A549 (cell line): ENCODE measurements at regions not wholly inside any gene's neighbourhood (a gene's known extent, or its start where the extent isn't known, plus 50 kb on each side); places are given as distances from the start of the nearest gene placed in this dataset.
"Not testable (repeated sequence)": the region's sequence is repeated elsewhere in the genome, so short reads cannot be mapped to it uniquely, and the experiment has no call there.

Source experiments
- EP300 ChIP-seq, 2 experiments: fragments of >200 bp; sonication (Bioruptor Twin); formaldehyde crosslinking; IDR thresholded peaks; 2 replicates in 1 of 2; 3 replicates in 1 of 2; pipeline ENCODE4 v1.6.1; 2016 to 2017
- POLR2A ChIP-seq: IDR thresholded peaks from 2 replicates; pipeline ENCODE4 v1.6.1; 2012; ENCODE audit warnings: mild to moderate bottlenecking, low read length

DNA sequence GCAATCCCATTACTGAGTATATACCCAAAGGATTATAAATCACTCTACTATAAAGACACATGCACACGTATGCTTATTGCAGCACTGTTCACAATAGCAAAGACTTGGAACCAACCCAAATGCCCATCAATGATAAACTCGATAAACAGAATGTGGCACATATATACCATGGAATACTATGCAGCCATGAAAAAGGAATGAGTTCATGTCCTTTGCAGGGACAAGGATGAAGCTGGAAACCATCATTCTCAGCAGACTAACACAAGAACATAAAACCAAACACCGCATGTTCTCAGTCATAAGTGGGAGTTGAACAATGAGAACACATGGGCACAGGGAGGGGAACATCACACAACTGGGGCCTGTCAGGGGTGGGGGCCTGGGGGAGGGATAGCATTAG is 532.8 kb upstream of the AMOT start:
- not testable (repeated sequence) for TF ChIP-seq POLR2A; EP300 (IDR thresholded peaks at IDR 0.05)
